Neural progenitor cell (in vitro differentiated cells): ENCODE measurements at regions not wholly inside any gene's neighbourhood (a gene's known extent, or its start where the extent isn't known, plus 50 kb on each side); places are given as distances from the start of the nearest gene placed in this dataset.

Source experiments
- CTCF ChIP-seq: fragments of 200-600 bp; sonication (generic); IDR thresholded peaks from 2 replicates; pipeline ENCODE4 v1.5.1; 2017; ENCODE audit warnings: antibody characterized with exemption, mild to moderate bottlenecking
- EZH2 ChIP-seq: fragments of 200-600 bp; sonication (generic); IDR thresholded peaks from 2 replicates; pipeline ENCODE4 v1.6.1; 2017; ENCODE audit warnings: antibody characterized with exemption, mild to moderate bottlenecking, moderate library complexity
- EZH2phosphoT487 ChIP-seq: fragments of 200-600 bp; sonication (generic); IDR thresholded peaks from 2 replicates; pipeline ENCODE4 v1.6.1; 2017; ENCODE audit warnings: antibody characterized with exemption

- TF ChIP-seq EZH2 (no peak), CTCF (no peak), EZH2phosphoT487 (no peak)
Observed at GRCh38 chr3:45329761-45330305, 58.5 kb upstream of the LARS2 start.
